ENCODE measurements at regions not wholly inside any gene's neighbourhood (a gene's known extent, or its start where the extent isn't known, plus 50 kb on each side); places are given as distances from the start of the nearest gene placed in this dataset.

DNA sequence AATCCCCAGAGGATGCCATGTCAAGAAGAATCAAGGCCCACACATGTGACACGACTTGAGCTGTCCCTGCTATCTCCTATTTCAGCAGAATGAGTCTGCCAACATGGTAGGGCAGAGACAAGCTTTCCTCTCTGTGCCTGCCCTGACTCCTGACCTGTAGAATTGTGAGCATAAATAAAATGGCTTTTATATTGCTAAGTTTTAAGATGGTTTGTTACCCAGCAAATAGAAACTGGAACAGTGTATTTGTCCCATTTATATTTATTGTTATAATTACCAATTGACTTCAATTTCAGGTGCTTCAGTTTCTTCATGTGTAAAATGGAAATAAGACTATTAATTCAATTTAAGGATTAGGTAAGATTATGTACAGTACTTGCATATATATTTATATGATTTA is 90.5 kb downstream of the ASB1 start:
- no peak overlapping the region for H3K27ac ChIP-seq (ENCODE audit: low read depth in 1 of 2, low read length in 2 of 2)

DNA sequence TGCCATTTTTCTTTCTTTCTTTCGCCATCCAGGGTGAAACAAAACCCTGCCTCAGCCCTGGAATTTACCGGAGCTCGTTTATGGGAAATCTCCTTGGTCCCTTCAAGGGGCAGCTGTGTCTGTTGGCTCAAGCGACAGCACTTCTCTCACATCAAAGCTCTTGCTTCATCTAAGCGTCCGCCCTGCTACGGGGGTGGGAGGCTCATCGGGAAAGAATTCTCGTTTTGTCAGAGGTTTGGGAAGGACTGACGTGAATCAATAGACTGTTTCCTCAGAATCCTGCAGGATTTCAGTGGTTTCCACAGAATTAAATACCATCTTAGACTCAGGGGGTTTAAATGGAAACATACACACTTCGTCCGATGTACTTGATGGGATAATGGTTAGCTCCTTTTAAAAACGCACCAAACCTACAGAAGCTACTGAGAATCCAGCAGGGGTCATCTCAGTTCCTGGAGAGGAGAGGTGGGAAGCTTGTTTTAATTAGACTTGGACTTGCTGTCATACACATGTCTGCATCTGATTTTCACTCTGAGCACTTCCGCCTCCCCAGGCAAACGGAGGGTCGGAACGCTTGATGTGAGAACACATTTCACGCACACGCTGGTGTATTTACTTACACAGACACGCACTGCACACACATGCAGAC is 91.6 kb downstream of the ASB1 start:
- Histone ChIP-seq H3K9me3 (ENCODE audit: control insufficient read depth in 4 of 4, low read length in 3 of 4) (peaks cover 0 to 11% (median 8%) of the 10 kb centered on the region in 4 donors), H3K27ac (ENCODE audit: low read depth in 1 of 2, low read length in 2 of 2) (no peak overlapping the region), H3K36me3 (ENCODE audit: control insufficient read depth in 4 of 4, insufficient read depth in 3 of 4, low read depth in 1 of 4, low read length in 3 of 4) (no peaks in the 10 kb centered on the region), H3K4me3 (ENCODE audit: low read depth in 1 of 3, low read length in 3 of 3) (no peak overlapping the region), H3K9ac (ENCODE audit: low read depth in 1 of 2, low read length in 2 of 2) (no peak overlapping the region), H3K27me3 (ENCODE audit: control insufficient read depth in 4 of 4, insufficient read depth in 4 of 4, low read length in 3 of 4) (no peaks in the 10 kb centered on the region), H3K4me1 (ENCODE audit: control insufficient read depth in 4 of 4, insufficient read depth in 4 of 4, low read length in 3 of 4) (no peaks in the 10 kb centered on the region)
- TF ChIP-seq GABPA (IDR thresholded peaks at IDR 0.05 in 1 of 2, conservative IDR thresholded peaks at IDR 0.05 in 1 of 2) (no peak), EGR1 (IDR thresholded peaks at IDR 0.05; ENCODE audit: low read depth in 2 of 2) (no peak)
- TF ChIP-seq, protein P1, sequence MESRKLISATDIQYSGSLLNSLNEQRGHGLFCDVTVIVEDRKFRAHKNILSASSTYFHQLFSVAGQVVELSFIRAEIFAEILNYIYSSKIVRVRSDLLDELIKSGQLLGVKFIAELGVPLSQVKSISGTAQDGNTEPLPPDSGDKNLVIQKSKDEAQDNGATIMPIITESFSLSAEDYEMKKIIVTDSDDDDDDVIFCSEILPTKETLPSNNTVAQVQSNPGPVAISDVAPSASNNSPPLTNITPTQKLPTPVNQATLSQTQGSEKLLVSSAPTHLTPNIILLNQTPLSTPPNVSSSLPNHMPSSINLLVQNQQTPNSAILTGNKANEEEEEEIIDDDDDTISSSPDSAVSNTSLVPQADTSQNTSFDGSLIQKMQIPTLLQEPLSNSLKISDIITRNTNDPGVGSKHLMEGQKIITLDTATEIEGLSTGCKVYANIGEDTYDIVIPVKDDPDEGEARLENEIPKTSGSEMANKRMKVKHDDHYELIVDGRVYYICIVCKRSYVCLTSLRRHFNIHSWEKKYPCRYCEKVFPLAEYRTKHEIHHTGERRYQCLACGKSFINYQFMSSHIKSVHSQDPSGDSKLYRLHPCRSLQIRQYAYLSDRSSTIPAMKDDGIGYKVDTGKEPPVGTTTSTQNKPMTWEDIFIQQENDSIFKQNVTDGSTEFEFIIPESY (IDR thresholded peaks at IDR 0.05) = no peak
- no peak for DNase-seq (ENCODE audit: low spot score)
- WGBS = 92% methylated on average over 20 of the region's 20 CpGs

More for the DNA sequence above, 90.5 kb downstream of the ASB1 start:
- Histone ChIP-seq H3K4me1 (ENCODE audit: control insufficient read depth in 4 of 4, insufficient read depth in 4 of 4, low read length in 3 of 4) (no peaks in the 10 kb centered on the region), H3K9me3 (ENCODE audit: control insufficient read depth in 4 of 4, low read length in 3 of 4) (peaks cover 0 to 11% (median 8%) of the 10 kb centered on the region in 4 donors), H3K9ac (ENCODE audit: low read depth in 1 of 2, low read length in 2 of 2) (no peak overlapping the region), H3K27me3 (ENCODE audit: control insufficient read depth in 4 of 4, insufficient read depth in 4 of 4, low read length in 3 of 4) (no peaks in the 10 kb centered on the region), H3K4me3 (ENCODE audit: low read depth in 1 of 3, low read length in 3 of 3) (no peak overlapping the region), H3K36me3 (ENCODE audit: control insufficient read depth in 4 of 4, insufficient read depth in 3 of 4, low read depth in 1 of 4, low read length in 3 of 4) (peaks cover 0 to 1% (median 0%) of the 10 kb centered on the region in 4 donors)
- WGBS = 83% methylated on average over 1 of the region's 1 CpG
- TF ChIP-seq EGR1 (IDR thresholded peaks at IDR 0.05; ENCODE audit: low read depth in 2 of 2) (no peak), FOXA1 (IDR thresholded peaks at IDR 0.05) (no peak), NR2F2 (IDR thresholded peaks at IDR 0.05) (no peak), JUND (IDR thresholded peaks at IDR 0.05) (no peak), HNF4A (conservative IDR thresholded peaks at IDR 0.05) (no peak), YY1 (IDR thresholded peaks at IDR 0.05) (no peak), SP1 (IDR thresholded peaks at IDR 0.05) (no peak), TAF1 (conservative IDR thresholded peaks at IDR 0.05) (no peak)
- TF ChIP-seq, protein P1 (IDR thresholded peaks at IDR 0.05) = no peak
- TF ChIP-seq, protein P2, sequence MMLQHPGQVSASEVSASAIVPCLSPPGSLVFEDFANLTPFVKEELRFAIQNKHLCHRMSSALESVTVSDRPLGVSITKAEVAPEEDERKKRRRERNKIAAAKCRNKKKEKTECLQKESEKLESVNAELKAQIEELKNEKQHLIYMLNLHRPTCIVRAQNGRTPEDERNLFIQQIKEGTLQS (IDR thresholded peaks at IDR 0.05) = no peak
- DNase-seq (ENCODE audit: low spot score) = no peak

DNA sequence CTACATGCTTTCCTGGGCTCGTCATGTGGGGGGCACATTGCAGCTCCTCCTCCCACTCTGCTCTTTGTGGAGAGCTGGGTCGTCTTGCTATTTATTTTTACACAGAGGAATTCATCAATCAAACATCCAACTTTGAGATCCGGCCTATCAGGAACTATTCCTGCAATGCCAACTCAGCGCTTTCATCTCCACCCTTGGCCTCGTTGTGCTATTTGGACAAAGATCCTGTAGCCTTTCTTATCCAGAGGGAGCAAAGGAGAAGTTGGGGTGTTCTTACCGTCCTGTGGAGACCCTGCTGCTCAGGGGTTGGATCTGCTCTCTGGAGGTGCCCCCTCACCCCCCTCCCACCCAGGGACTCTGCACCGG is 92.1 kb downstream of the ASB1 start:
- Histone ChIP-seq H3K27ac (ENCODE audit: low read depth in 1 of 2, low read length in 2 of 2) (no peak overlapping the region), H3K36me3 (ENCODE audit: control insufficient read depth in 4 of 4, insufficient read depth in 3 of 4, low read depth in 1 of 4, low read length in 3 of 4) (no peaks in the 10 kb centered on the region), H3K4me3 (ENCODE audit: low read depth in 1 of 3, low read length in 3 of 3) (no peak overlapping the region), H3K9me3 (ENCODE audit: control insufficient read depth in 4 of 4, low read length in 3 of 4) (peaks cover 0 to 11% (median 8%) of the 10 kb centered on the region in 4 donors), H3K9ac (ENCODE audit: low read depth in 1 of 2, low read length in 2 of 2) (no peak overlapping the region), H3K27me3 (ENCODE audit: control insufficient read depth in 4 of 4, insufficient read depth in 4 of 4, low read length in 3 of 4) (no peaks in the 10 kb centered on the region), H3K4me1 (ENCODE audit: control insufficient read depth in 4 of 4, insufficient read depth in 4 of 4, low read length in 3 of 4) (no peaks in the 10 kb centered on the region)
- TF ChIP-seq, protein P3, sequence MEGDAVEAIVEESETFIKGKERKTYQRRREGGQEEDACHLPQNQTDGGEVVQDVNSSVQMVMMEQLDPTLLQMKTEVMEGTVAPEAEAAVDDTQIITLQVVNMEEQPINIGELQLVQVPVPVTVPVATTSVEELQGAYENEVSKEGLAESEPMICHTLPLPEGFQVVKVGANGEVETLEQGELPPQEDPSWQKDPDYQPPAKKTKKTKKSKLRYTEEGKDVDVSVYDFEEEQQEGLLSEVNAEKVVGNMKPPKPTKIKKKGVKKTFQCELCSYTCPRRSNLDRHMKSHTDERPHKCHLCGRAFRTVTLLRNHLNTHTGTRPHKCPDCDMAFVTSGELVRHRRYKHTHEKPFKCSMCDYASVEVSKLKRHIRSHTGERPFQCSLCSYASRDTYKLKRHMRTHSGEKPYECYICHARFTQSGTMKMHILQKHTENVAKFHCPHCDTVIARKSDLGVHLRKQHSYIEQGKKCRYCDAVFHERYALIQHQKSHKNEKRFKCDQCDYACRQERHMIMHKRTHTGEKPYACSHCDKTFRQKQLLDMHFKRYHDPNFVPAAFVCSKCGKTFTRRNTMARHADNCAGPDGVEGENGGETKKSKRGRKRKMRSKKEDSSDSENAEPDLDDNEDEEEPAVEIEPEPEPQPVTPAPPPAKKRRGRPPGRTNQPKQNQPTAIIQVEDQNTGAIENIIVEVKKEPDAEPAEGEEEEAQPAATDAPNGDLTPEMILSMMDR (IDR thresholded peaks at IDR 0.05; ENCODE audit: low read depth, low read length, missing input control) = no peak
- WGBS = 79% methylated on average over 7 of the region's 7 CpGs
- DNase-seq (ENCODE audit: low spot score) = no peak
